ENCODE measurements at regions not wholly inside any gene's neighbourhood (a gene's known extent, or its start where the extent isn't known, plus 50 kb on each side); places are given as distances from the start of the nearest gene placed in this dataset.

DNA sequence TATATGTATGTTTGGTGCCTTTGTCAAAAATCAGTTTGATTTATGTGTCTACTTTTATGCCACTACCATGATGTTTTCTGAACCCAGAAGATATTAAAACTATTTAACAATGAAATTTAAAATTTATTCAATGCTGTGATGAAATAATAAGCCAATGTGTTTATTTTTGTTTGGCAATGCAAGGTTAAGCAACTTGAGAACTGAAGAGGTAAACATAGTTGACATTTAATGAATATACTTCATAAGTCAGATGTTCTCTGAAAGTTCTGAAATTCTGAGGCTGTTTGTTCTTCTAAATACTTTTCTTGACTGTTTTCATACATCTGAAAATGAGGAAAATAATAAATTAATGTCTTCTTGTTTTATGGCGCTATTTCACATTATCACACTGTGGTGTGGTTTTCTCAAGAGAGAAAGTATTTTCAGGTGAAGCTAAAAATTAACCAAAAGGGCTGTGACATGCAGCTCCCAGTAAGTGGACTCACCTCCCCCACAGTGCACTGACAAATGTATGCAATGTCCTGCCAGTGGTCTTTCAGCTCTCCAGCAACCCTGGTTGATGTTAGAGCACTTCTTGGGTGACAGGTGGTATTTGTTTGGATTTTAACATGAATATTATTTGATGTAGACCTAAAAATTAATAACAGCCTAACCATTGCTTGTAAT, 863.6 kb upstream of the SALL3 start:
- TF ChIP-seq BHLHE40 (IDR thresholded peaks at IDR 0.05; ENCODE audit: borderline replicate concordance) (no peak), SUZ12 (IDR thresholded peaks at IDR 0.05) (no peak), SP1 (IDR thresholded peaks at IDR 0.05) (no peak), L3MBTL2 (conservative IDR thresholded peaks at IDR 0.05) (no peak), ARNT (IDR thresholded peaks at IDR 0.05) (no peak), HDGF (IDR thresholded peaks at IDR 0.05; ENCODE audit: borderline replicate concordance) (no peak), FOXK2 (IDR thresholded peaks at IDR 0.05) (no peak), ZNF384 (IDR thresholded peaks at IDR 0.05) (no peak), ELF4 (IDR thresholded peaks at IDR 0.05) (no peak), FOXM1 (IDR thresholded peaks at IDR 0.05; ENCODE audit: borderline replicate concordance) (no peak), TARDBP (IDR thresholded peaks at IDR 0.05) (no peak), LEF1 (IDR thresholded peaks at IDR 0.05; ENCODE audit: borderline replicate concordance) (no peak), CTBP1 (IDR thresholded peaks at IDR 0.05; ENCODE audit: borderline replicate concordance) (no peak), NFRKB (IDR thresholded peaks at IDR 0.05) (no peak), FOXA1 (IDR thresholded peaks at IDR 0.05) (no peak)
- TF ChIP-seq, protein P1, sequence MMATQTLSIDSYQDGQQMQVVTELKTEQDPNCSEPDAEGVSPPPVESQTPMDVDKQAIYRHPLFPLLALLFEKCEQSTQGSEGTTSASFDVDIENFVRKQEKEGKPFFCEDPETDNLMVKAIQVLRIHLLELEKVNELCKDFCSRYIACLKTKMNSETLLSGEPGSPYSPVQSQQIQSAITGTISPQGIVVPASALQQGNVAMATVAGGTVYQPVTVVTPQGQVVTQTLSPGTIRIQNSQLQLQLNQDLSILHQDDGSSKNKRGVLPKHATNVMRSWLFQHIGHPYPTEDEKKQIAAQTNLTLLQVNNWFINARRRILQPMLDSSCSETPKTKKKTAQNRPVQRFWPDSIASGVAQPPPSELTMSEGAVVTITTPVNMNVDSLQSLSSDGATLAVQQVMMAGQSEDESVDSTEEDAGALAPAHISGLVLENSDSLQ (IDR thresholded peaks at IDR 0.05) = no peak
- CTCF ChIA-PET = no interaction called here
- no peak for DNase-seq (ENCODE audit: extremely low spot score)
- POLR2A ChIA-PET = no interaction called here

DNA sequence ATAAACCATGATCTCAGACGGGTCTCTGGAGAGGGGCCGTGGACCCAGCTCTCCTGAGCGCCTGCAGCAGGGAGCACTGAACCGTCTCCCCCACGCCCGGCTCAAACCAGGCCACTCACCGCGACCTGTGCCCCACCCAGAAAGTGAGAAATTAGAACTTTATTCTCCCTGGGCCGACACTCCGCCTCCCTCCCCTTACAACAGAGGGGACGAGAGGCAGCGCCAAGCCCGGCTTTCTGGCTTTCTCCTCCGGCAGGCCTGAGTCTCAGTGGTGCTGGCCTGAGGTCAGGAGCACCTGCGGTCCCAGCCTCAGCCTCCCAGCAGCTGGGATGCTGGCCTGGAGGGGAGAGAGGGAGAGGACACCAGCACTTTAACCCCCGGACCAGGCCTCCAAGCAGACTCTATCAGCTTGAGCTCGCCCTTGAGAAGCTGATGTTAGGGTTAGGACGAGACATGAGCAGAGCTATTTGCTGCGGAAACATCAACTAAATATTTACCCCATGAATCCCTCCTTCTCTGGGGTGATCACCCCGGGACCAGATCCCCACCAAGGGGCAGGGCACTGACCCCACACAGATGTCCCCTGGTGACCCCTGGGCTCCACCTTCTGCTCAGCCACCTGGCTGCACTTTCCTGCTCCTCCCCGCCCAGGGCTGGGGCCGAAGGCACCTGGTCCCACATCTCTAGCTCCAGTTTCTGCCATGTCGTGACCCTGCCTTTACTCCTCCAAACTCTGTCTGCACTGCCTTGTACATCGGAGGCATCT, 856.3 kb upstream of the SALL3 start:
- no peak for DNase-seq (ENCODE audit: extremely low spot score)
- no peak for TF ChIP-seq L3MBTL2 (conservative IDR thresholded peaks at IDR 0.05)
- no peak for TF ChIP-seq NFRKB (IDR thresholded peaks at IDR 0.05)
- no peak for TF ChIP-seq FOXM1 (IDR thresholded peaks at IDR 0.05; ENCODE audit: borderline replicate concordance)
- no peak for TF ChIP-seq ARNT (IDR thresholded peaks at IDR 0.05)
- TF ChIP-seq SP1 (IDR thresholded peaks at IDR 0.05) = no peak
- TF ChIP-seq ZNF384 (IDR thresholded peaks at IDR 0.05) = no peak
- TF ChIP-seq, protein P1 (IDR thresholded peaks at IDR 0.05) = no peak
- no peak for TF ChIP-seq HDGF (IDR thresholded peaks at IDR 0.05; ENCODE audit: borderline replicate concordance)
- no peak for TF ChIP-seq LEF1 (IDR thresholded peaks at IDR 0.05; ENCODE audit: borderline replicate concordance)
- TF ChIP-seq FOXK2 (IDR thresholded peaks at IDR 0.05) = no peak
- TF ChIP-seq CTBP1 (IDR thresholded peaks at IDR 0.05; ENCODE audit: borderline replicate concordance) = no peak
- TF ChIP-seq ELF4 (IDR thresholded peaks at IDR 0.05) = no peak
- TF ChIP-seq FOXA1 (IDR thresholded peaks at IDR 0.05) = no peak
- no peak for TF ChIP-seq SUZ12 (IDR thresholded peaks at IDR 0.05)
- ChIA-PET CTCF (no interaction called here), POLR2A (no interaction called here)

DNA sequence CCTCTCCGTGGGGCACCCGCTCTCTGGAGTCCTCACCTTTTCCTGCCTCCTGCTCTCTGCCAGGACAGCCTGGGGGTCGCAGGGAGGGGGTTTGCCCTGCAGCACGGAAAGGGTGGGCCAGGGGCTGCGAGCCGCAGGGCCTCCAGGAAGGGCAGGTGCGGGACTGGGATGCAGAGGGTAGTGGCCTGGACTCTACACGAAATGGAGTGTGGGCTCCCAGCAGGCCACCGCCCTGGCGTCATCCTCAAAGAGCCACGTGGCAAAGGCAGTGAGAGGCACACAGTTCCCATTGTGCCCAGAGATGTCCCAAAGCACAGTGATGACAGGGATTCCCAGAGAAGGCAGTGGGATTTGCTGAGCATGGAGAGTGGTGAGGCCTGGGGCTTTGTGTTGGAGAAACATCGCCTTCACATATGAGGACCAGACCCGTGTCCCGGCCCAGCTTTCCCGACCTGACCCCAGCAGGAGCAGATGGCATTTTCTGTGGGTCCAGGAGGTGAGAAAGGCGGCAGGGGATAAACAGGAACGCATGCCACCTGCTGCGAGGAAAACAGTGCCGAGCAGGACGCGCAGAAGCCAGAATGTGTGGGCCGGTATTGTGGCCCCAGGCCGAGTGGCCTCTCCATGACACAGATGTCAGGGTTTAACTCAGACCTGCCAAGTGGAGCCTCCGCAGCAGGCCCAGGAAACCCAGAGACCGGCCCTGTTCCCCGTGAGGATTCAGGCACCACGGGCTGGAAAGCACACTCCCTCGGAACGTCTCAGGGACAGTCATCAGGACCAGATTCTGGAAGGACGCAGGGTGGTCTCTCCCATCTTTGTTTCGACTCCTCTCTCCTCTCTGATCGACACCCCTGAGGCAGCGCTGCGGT, 855.5 kb upstream of the SALL3 start:
- TF ChIP-seq FOXM1 (IDR thresholded peaks at IDR 0.05; ENCODE audit: borderline replicate concordance) (no peak), HDGF (IDR thresholded peaks at IDR 0.05; ENCODE audit: borderline replicate concordance) (no peak), CTBP1 (IDR thresholded peaks at IDR 0.05; ENCODE audit: borderline replicate concordance) (no peak), ELF4 (IDR thresholded peaks at IDR 0.05) (no peak), FOXA1 (IDR thresholded peaks at IDR 0.05) (no peak), ZNF384 (IDR thresholded peaks at IDR 0.05) (no peak)
- TF ChIP-seq, protein P1 (IDR thresholded peaks at IDR 0.05) = no peak
- ChIA-PET POLR2A (no interaction called here), CTCF (no interaction called here)
- DNase-seq (ENCODE audit: extremely low spot score) = no peak

DNA sequence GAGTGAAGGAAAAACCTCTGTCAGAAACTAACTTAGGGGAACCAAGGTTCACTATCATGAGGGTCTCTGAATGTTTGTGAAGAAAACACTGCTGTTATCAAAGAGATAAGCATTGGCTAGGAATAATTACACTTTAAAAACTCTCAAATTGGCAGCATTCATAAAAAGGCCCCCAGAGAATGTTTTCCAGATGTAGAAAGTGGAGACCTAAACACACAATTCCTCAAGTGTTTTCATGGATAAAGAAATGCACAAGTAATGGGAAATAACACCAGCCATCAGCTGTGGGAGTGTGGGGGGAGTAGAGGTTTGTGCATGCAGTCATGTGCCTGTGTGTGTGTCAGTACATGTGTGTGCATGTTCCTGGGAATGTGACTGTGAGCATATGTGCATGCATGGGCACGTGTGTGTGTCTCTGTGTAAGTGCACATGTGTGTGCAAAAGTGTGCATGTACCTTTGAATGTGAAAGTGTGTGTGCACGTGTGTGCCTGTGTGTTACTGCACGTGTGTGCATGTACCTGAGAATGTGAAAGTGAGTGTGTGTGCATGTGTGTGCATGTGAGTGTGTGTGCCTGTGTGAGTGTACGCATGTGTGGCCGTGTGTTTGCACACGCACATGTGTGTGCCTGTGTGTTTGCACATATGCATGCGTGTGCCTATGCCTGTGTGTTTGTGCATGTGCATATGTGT, 854.3 kb upstream of the SALL3 start:
- ChIA-PET POLR2A (no interaction called here), CTCF (no interaction called here)
- TF ChIP-seq TARDBP (IDR thresholded peaks at IDR 0.05) = no peak
- no peak for TF ChIP-seq SP1 (IDR thresholded peaks at IDR 0.05)
- no peak for TF ChIP-seq L3MBTL2 (conservative IDR thresholded peaks at IDR 0.05)
- no peak for TF ChIP-seq FOXA1 (IDR thresholded peaks at IDR 0.05)
- TF ChIP-seq FOXK2 (IDR thresholded peaks at IDR 0.05) = no peak
- TF ChIP-seq LEF1 (IDR thresholded peaks at IDR 0.05; ENCODE audit: borderline replicate concordance) = no peak
- DNase-seq (ENCODE audit: extremely low spot score) = no peak

DNA sequence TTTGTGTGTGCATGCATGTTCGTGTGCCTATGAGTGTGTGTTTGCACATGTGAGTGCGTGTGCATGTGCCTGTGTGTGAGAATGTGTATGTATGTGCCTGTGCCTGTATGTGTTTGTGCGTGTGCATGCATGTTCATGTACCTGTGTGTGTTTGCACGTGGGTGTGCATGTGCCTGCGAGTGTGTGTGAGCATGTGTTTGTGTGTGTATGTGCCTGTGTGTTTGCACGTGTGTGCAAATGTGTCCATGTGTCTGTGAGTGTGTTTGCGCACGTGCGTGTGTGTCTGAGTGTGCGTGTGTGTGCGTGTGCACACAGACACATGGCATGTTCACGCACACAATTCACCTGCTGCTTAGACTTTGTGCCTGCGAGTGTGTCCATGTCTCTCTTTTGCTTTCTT, 853.5 kb upstream of the SALL3 start:
- no peak for DNase-seq (ENCODE audit: extremely low spot score)
- CTCF ChIA-PET = no interaction called here
- POLR2A ChIA-PET = no interaction called here
- TF ChIP-seq ZNF384 (IDR thresholded peaks at IDR 0.05) (no peak), HDGF (IDR thresholded peaks at IDR 0.05; ENCODE audit: borderline replicate concordance) (no peak), NFRKB (IDR thresholded peaks at IDR 0.05) (no peak), FOXA1 (IDR thresholded peaks at IDR 0.05) (no peak), FOXM1 (IDR thresholded peaks at IDR 0.05; ENCODE audit: borderline replicate concordance) (no peak), LEF1 (IDR thresholded peaks at IDR 0.05; ENCODE audit: borderline replicate concordance) (no peak)
- TF ChIP-seq, protein P1 (IDR thresholded peaks at IDR 0.05) = no peak
